Kasumi-1 (cell line): ENCODE measurements at regions not wholly inside any gene's neighbourhood (a gene's known extent, or its start where the extent isn't known, plus 50 kb on each side); places are given as distances from the start of the nearest gene placed in this dataset.
A peak's percentile ranks its signal among the peaks of the same experiment; 100 is the strongest.

Experiments
- DNase-seq, 2 experiments: peaks; one replicate each; lab custom pipeline; 2025; lab: John Stamatoyannopoulos, UW

DNA sequence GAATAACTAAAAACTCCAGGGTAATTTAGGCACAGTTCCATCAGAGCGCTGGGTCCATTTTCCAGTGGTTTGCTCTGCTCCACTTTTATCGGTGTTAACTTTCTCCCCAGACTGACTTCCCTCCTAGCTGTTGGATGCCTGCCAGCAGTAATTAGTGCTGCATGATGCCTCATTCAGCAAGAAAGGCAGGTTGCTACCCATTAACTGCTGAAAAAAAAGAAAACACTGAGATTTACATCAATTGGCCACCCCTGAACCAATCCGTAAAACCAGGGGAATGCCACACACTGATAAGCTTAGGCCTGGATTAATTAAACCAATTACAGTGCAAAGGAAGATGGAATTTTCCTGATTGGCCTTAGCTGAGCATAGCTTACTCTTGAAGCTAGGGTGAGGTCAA lies 182.4 kb upstream of the CXXC4 start:
- DNase-seq, result no peak

DNA sequence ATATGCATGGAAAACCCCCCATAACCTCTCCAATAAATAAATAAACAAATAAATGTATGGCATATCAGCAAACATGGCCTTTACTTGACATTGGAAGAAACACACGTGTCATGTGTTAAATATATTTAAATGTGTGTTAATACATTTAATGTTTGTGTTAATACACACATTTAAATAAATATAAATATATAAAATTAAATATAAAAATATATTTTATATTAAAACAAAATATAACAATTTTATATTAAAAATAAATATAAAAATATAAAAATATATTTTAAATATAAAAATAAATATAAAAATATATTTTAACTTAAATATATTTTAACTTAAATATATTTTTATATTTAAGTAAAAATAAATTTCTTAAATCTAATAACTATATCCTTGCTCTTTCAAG lies 187.6 kb upstream of the CXXC4 start:
- DNase-seq, result no peak

DNA sequence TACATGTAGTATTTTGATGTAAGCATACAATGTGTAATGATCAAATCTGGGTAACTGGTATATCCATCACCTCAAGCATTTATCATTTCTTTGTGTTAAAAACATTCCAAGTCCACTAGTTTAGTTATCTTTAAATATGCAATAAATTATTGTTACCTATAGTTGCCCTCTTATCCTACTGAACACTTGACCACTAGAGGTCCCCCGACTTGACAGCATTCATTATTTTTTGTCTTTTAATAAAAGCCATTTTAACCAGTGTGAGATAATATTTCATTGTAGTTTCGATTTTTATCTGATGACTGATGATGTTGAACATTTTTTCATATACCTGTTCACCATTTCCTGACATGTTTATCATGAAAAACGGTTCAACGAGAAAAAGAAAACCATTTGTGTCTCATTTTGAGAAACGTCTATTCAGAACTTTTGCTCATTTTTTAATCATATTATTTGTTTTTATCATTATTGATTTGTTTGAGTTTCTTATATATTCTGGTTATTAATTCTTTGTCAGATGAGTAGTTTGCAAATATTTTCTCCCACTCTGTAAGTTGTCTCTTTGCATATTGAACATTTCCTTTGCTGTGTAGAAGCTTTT lies 199.0 kb upstream of the CXXC4 start:
- peak; percentile 27 to 40 for DNase-seq

DNA sequence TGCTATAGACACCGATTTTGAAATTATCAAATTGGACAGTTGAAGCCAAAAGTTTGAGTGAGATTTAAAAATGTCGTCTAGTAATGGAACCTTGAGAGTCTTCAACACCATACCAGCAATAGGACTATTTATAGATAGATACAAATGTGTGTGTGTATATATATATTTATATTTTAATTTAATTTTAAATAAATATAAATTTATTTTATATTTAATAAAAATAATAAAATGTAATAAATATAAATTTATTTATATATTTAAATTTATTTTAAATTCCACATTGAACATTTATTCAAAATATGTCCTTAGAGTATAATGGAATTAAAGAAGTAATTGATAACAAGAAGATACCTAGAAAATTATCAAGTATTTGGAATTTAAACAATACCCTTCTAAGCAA lies 221.9 kb upstream of the CXXC4 start:
- no peak for DNase-seq

DNA sequence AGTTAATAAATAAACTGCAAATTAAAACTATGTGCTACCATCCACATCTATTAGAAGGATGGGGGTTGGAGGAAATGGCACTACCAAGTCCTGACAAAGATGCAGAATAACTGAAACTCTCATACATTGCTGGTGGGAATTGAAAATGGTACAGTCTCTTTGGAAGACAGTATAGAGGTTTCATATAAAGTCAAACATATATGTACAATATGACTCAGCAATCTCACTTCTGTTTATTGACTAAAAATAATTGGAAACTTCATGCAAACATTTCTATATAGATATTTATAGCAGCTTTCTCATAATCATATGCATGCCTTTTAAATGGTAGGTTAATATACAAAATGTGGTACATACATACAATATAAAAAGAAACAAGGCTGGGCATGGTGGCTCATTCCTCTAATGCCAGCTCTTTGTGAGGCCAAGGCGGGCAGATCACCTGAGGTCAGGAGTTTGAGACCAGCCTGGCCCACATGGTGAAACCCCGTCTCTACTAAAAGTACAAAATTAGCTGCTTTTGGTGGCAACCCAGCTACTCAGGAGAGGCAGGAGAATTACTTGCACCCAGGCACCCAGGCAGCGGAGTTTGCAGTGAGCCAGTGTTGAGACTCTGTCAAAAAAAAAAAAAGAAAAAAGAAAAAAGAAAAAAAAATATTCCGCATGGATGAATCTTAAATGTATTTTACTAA lies 225.0 kb upstream of the CXXC4 start:
- DNase-seq, result no peak

DNA sequence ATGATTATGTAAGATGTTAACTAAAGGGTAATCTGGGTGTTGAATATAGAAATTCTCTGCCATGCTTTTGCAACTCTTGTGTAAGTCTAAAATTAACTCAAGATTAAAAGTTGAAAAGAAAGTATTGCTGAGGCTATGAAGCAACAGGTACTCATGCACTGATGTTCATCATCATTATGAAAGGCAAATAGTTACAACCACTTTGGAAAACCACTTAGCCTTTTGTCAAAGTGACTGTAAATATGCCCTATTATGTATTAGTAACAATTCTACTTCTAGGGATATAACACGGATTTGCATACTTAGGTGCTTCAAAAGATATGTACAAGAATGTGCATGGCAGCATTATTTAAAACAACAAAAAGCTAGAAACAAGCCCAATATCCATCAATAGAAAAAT lies 227.8 kb upstream of the CXXC4 start:
- no peak for DNase-seq

DNA sequence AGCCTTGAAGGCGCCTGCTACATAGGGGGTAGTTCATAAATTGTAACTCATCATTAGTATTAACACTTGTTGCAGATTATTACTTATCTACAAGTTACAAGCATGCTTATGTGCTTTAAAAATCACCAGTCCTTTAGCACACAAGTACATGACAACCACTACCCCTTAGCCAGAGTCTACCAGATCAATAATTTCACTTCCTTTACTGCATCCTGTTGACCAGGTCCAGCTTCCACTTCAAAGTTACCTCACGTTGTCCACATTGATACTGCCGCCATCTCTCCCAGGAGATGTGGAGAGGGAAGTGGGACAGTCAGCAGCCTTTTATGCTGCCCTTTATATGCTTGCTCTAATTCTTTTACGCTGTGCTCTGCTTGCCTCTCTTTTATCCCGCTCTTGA lies 231.3 kb upstream of the CXXC4 start:
- no peak for DNase-seq

DNA sequence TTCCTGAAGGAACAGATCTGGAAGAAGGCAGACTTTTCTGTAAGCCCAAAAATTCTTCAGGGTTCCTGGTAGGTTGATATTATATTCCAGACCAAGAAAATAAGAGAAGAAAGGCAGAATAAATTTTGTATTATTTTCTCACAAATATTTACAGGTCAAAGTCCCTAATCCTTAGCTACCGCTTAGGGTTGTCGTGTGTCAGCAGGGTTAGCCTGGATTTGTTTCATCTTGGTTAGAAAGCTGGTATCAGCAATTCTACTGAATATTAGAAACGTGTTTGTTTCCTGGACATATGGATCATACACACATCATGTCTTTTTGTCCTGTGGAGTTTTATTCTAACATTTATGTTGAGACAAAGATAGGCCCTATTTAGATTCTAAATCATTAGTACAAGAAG lies 232.9 kb upstream of the CXXC4 start:
- DNase-seq, result no peak

DNA sequence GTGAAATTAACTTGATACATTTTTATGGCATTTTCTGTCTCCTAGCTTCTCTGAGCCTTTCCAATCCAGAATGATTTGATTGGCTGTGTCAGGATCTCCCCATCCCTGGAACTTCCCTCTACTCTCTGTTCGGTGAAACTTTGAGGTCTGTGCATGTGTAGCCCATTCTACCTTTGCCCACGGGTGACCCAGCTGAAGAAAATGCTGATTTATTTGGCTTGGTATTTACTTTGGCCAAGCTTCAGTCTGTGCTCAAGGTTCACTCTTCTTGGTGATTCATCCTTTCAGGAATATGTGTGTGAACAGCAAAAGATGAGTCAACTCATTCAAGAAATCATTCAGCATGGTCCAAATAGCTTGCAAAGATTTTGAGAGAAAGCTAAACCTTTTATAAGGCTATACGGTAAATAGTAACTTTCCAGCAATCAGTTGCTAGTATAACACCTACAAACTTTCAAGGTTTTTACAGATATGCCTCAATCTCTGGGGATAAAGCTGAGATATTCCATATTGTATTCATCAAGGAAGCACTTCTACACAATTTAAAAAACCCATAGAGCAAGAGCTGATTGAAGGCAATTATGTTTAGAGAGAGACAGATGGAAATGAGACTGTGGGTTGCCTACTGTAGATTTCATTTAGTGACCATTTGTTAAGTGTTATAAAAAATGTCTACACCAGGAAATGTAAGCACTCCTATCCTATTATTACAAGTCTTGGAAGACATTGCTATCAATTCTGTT lies 233.9 kb upstream of the CXXC4 start:
- DNase-seq, result no peak

DNA sequence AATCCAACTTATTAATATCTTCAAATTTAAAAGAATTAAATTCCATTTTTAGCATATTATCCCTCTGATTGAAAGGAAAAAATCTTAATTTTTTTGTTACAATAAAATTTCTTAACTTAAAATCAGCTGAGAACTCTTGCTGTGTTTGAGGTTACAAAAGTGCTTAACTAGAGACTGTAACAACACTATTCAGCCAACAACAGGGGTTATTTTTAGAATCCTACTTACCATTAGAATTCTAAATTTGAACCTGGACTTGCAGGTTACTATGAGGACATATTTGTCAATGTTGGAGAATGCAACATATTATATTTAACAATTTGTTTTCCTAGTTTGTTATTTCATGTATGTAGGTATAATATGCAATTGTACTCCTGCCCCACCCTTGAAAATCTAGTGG lies 238.1 kb upstream of the CXXC4 start:
- DNase-seq, result no peak

DNA sequence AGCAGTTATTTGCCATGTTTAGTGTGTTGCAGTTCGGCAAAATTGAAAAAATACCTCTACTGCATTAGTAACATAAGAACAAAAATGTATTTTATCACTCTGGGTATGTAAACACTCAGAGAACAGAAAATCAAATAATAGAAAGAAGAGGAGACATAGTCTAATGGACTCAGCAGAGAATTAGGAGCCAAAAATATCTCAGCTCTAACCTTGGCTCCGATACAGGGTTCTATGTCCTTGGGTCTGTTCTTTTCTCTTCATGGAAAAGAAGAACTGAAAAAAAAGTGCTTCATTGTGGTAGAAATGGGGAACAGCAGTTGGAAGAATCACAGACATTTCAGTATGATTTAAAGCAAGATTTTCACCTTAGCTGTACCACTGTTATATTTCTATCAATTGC lies 240.5 kb upstream of the CXXC4 start:
- DNase-seq, result no peak

DNA sequence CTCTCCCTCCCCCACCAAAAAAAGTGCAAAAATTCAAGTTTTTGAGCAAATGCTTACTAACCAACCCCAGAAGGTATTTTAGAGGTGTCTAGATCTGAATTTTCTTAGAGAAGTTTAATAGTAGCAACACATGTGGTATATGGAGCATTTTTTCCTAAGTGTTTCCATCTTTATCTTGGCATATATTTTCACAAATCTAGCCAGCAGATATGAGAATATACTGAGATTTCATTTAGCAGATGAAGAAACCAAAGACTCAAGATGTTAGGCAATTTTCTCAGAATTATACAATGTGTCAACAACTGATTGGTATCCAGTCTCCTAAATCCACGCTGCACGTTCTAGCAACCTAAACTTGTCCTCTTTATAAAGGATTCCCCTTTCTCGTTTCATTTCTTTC lies 245.5 kb upstream of the CXXC4 start:
- no peak for DNase-seq

DNA sequence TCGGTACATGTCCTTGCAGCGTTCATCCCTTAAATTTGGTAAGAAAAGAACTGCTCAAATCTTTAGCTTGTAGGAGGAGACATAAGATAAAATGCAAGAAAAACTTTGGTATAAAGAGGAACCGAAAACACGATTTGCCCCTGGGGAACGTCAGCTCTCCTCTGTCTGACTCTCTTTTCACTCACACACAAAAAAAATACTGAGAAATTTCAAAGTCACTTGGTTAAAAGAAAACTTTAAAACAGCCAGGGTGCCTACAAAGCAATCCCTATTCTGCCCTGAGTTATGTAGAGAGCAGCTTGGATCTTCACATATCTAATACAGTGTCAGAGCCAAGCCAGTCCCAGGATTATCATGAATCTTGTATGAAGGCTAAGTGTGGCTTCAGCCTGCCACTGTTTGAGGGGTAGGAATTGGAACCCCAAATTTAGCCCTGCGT lies 248.5 kb upstream of the CXXC4 start:
- no peak for DNase-seq

DNA sequence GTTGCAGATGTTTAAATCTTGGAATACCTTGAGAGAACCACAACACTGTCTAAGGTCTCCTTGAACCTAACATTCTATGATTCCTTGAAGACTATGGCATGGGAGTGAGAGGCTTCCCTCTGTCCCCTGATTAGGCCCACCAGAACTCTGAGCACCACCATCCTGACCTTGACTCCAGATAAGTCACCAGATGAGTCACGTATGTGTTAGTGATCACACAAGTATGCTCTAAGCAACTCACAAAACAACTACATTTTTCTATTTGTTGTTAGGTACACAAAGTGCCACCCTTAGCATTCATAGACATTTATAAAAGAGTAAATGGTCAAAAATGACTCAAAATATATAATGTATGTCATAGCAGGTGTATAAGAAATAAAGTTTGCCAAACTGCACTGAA lies 252.9 kb upstream of the CXXC4 start:
- no peak for DNase-seq

DNA sequence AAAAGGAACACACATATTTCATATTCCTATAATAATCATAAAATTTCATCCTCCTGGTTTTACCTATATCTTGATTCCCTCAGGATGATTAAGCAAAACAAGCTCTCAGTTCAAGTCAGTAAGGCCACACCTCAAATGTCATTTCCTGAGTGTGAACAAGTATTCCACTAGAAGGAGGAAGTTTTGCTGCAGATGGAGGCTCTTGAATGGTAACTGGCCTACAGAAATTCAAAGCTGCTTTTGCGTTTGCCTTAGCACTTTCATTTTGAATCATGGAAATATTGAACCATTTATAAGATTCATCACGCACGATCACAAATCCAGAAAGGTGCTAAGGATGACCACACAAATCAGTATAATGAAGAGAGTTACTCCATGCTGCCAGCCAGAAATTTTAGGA lies 254.4 kb upstream of the CXXC4 start:
- DNase-seq, result peak; percentile 41 to 54

DNA sequence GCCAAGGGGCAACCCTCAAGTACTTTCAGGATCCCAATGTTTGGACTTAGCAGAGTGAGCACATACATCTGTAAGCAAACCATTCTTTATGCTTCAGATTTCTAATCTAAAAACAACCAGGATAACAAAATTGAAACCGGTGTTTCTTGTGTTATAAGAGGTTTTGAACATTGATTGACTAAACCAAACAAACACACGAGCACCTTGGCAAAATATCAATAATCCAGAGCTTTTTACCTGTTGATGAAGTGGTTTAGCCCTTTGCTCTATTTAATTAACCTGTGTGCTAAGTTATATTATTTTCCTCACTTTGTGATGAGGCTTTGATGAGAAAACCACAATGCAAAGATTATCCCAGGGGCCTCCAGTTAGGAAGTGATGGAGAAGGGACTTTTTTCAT lies 255.3 kb upstream of the CXXC4 start:
- DNase-seq, result no peak

DNA sequence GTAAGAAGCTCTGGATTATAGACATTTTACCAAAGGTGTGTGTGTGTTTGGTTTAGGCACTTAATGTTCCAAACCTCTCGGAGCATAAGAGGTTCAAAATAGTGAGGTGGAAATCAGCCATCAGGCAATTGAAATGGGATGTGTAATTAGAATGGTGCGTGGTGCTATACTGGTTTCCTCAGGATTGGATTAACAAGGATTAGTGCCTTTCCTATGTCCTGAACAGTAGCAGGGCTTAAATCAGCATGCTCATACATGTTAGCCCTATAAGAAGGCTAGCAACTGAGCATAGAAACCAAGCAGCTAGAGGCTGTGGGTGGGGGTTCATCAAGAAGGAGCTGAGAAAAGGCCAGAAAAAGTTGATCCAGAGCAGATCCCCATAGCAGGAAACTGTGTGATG lies 256.8 kb upstream of the CXXC4 start:
- no peak for DNase-seq

DNA sequence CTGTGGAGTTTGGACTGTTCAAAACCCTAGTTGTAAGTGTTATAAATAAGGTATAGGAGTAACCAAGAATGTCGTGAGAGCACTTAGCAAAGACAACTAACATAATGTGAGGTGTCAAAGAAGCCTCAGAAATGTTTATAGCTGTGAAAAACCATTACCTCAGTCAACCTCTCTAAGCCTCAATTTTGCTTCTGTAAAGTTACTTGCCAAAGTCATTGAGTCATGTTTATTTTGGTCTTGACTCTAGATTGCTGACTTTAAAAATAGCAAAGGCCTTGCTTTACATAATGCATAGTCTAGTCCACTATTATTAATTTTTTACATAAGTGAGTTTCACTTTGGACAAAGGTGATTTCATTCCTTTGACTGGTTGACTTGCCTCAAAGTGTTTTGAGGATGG lies 257.6 kb upstream of the CXXC4 start:
- no peak for DNase-seq

DNA sequence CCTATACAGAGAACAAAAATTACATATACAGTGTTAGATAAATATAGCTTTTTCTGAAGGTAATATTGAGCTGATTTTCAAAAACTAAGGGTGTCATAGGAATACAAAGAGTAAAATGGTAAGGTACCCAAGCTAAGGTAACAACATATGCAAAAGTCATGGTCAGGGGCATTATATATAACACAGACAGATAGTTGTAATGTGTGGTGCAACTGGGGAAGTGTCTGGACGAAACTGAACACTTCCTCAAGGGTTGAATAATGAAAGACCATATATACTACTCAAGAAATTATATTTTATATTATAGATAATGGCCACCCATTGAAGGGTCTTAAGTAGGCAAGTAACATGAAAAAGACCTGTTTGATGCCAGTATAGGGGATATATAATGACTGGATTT lies 262.1 kb upstream of the CXXC4 start:
- no peak for DNase-seq

DNA sequence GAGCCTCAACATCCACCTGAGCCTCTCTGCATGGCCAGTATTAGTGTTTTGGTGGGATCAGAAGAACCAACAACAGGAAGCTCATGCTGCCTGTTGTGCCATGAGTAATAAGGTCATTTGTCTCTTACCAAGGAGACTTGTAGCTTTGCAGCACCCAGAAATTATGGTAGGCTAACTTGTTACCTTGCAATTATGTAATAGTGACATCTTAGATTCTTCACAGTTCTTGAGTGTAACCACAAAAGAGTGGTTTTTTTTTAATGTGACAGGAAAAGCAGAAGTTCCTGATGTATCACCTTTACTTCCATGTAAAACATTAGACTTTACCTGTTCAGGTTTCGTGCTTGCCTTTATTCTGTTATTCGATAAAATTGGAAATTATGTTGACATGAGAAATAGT lies 263.9 kb upstream of the CXXC4 start:
- no peak for DNase-seq

DNA sequence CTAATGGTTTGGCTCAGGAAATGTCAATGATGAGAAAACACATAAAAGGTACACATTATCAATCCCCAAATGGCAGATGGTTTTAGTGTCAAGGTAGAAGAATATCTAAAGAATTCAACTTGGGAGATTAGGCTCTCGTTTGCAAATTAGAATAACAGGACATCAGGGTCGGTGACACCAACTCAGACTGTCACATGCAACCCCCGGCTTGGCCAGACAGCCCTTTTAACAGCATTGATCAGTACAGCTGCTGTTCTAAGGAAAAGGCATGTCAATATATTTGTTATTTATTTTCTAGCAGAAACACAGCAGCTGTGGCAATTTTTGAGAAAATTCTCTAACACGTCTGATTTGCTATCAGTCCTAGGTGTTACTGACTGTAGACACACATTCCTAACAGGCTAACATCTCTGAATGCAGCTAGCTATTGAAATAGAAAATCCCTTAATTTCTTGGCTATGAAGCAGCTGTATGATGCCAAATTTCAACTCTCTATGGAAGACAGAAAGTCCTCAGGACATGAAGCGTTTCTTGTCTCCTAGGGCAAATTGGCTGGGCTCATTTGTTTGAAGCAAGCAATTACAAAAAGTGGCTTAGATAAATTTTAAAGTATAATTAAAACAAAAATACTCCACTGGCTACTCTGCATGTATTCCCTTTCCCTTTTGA lies 269.0 kb upstream of the CXXC4 start:
- no peak for DNase-seq

DNA sequence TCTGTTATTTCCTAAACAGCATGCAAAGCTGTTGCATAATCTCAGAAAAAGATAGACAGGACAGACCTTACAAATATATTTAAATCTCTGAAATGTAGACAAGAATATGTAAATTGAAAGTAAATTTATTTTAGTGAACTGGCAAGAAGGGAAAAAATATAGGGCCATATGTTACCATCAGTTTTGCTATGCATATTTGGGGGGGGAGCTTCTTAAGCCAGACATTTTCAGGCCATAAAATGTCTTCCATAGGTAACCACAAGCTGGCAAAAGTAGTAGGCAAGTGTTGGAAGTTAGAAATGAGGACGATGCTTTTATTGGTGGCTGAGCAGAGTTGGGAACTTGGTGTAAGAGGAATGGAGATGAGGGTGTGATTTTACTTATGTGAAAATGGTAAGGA lies 272.0 kb upstream of the CXXC4 start:
- no peak for DNase-seq

DNA sequence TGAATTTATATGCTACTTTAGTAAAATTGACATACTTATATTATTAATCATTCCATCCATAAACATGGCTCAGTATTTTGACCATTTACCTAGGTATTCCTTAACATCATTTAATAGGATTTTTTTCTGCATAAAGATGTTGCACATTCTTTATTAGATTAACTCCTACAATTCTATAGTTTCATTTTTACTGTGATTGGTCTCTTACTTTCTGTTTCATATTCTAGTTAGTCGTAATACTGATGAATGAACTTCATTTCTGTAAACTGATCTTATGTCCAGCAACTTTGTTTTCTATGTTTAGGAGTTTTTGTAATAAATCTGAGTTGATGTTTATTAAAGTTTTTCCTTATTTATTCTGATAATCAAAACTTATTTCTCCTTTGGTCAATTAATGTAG lies 278.2 kb upstream of the CXXC4 start:
- DNase-seq, result no peak
